HepG2 (cell line): ENCODE measurements at regions not wholly inside any gene's neighbourhood (a gene's known extent, or its start where the extent isn't known, plus 50 kb on each side); places are given as distances from the start of the nearest gene placed in this dataset.

Experiments used
- ATAC-seq: fragments of 200-7000 bp; cut with Tn5 transposase; 3 replicates; pipeline ENCODE4 v1.9.1; 2020; ENCODE audit warnings: mild to moderate bottlenecking, moderate library complexity
- BruUV-seq: library from RNA; stranded (reverse); fragments of 400-500 nt; replicated peaks from 2 replicates; lab custom pipeline; 2021; lab: Mats Ljungman, UMichigan
- CTCF ChIA-PET: fragments of 300-600 bp; formaldehyde crosslinking; extraction: SDS; loops from one replicate; lab custom pipeline; 2021; ENCODE audit warnings: low total read pairs, inconsistent platforms, low intra/inter-chr PET ratio; lab: Yijun Ruan, JAX
- POLR2A ChIA-PET: fragments of 350-600 bp; sonication (Branson Sonifier 250); formaldehyde crosslinking; loops from one replicate; lab custom pipeline; 2020; ENCODE audit warnings: antibody characterized with exemption, inconsistent platforms; lab: Yijun Ruan, JAX
- DNase-seq: peaks from one replicate; pipeline ENCODE4 v3.0.0-alpha.2; 2015; ENCODE audit warnings: low spot score
- FAIRE-seq: peaks from 3 replicates; lab custom pipeline; 2011; peaks lifted over from hg19 to GRCh38; lab: Jason Lieb, UNC
- H2AFZ ChIP-seq: one replicate; pipeline ENCODE4 v1.6.1; 2011; ENCODE audit warnings: low read length, inconsistent platforms
- H3K27ac ChIP-seq: fragments of 300-600 bp; 3 replicates; pipeline ENCODE4 v1.8.0; 2011; ENCODE audit warnings: mixed run types, mild to moderate bottlenecking, mixed read lengths, low read length, inconsistent platforms; ENCODE audit not compliant: insufficient read depth; ENCODE audit errors: extremely low read length
- H3K27me3 ChIP-seq, 2 experiments: fragments of 200-600 bp in 1 of 2; 2 replicates in 1 of 2; 3 replicates in 1 of 2; pipeline versions ENCODE4 v1.6.0 to v1.8.0; 2011; ENCODE audit warnings: low read length in 2 of 2, mild to moderate bottlenecking in 2 of 2, moderate library complexity in 2 of 2, inconsistent platforms in 1 of 2; ENCODE audit not compliant: insufficient read depth in 2 of 2, control insufficient read depth in 1 of 2
- H3K36me3 ChIP-seq, 2 experiments: fragments of 200-600 bp in 1 of 2; replicated peaks in 1 of 2; 2 replicates in 1 of 2; 3 replicates in 1 of 2; pipeline versions ENCODE4 v1.5.1 to v1.8.0; 2011; ENCODE audit warnings: low read length in 2 of 2, inconsistent platforms in 1 of 2; ENCODE audit not compliant: insufficient read depth in 2 of 2, control insufficient read depth in 1 of 2
- H3K4me1 ChIP-seq: 2 replicates; pipeline ENCODE4 v1.5.1; 2012; ENCODE audit warnings: low read length, inconsistent platforms; ENCODE audit not compliant: insufficient read depth
- H3K4me2 ChIP-seq: 2 replicates; pipeline ENCODE4 v1.6.0; 2011; ENCODE audit warnings: low read depth, low read length, inconsistent platforms
- H3K4me3 ChIP-seq, 3 experiments: fragments of 200-600 bp in 1 of 3; sonication (generic), shearing (Covaris generic) in 1 of 3; replicated peaks in 1 of 3; 2 replicates each; pipeline ENCODE4 v1.5.1; 2011 to 2016; ENCODE audit warnings: low read length in 3 of 3, inconsistent platforms in 2 of 3, low read depth in 2 of 3, mild to moderate bottlenecking in 2 of 3, control low read depth in 1 of 3, mixed read lengths in 1 of 3; ENCODE audit not compliant: insufficient read depth in 1 of 3
- H3K79me2 ChIP-seq: one replicate; pipeline ENCODE4 v1.6.1; 2011; ENCODE audit warnings: low read length, inconsistent platforms; ENCODE audit not compliant: insufficient read depth
- H3K9ac ChIP-seq: 2 replicates; pipeline ENCODE4 v1.6.0; 2011; ENCODE audit warnings: mild to moderate bottlenecking, low read depth, low read length, inconsistent platforms; ENCODE audit not compliant: insufficient read depth
- H3K9me3 ChIP-seq: 2 replicates; pipeline ENCODE4 v1.5.1; 2012; ENCODE audit warnings: mild to moderate bottlenecking, low read length
- H4K20me1 ChIP-seq: 2 replicates; pipeline ENCODE4 v1.6.0; 2011; ENCODE audit warnings: inconsistent platforms, mild to moderate bottlenecking, low read length, moderate library complexity; ENCODE audit not compliant: insufficient read depth
- HOXA9 ChIP-seq: sonication (generic); formaldehyde crosslinking; IDR thresholded peaks from 2 replicates; pipeline ENCODE4 v1.8.1; 2022; ENCODE audit warnings: missing genetic modification reagents, mild to moderate bottlenecking, moderate library complexity, borderline replicate concordance
- MBD4 ChIP-seq: IDR thresholded peaks from 2 replicates; pipeline ENCODE4 v1.6.1; 2012; ENCODE audit warnings: low read length, inconsistent platforms, borderline replicate concordance
- MIER3 ChIP-seq: IDR thresholded peaks from 2 replicates; pipeline ENCODE4 v1.6.1; 2016; ENCODE audit warnings: missing compliant biosample characterization, borderline replicate concordance
- SIX1 ChIP-seq: sonication (generic); formaldehyde crosslinking; IDR thresholded peaks from 2 replicates; pipeline ENCODE4 v1.4.0; 2020; ENCODE audit warnings: missing genetic modification reagents, borderline replicate concordance
- SSRP1 ChIP-seq: IDR thresholded peaks from 2 replicates; pipeline ENCODE4 v1.6.1; 2016; ENCODE audit warnings: control low read depth
- TEAD3 ChIP-seq: optimal IDR thresholded peaks from 2 replicates; pipeline ENCODE3; 2016; ENCODE audit warnings: borderline replicate concordance
- ZBTB21 ChIP-seq: sonication (generic); formaldehyde crosslinking; IDR thresholded peaks from 2 replicates; pipeline ENCODE4 v1.4.0; 2020; ENCODE audit warnings: missing genetic modification reagents
- ZBTB3 ChIP-seq: sonication (generic); formaldehyde crosslinking; IDR thresholded peaks from 2 replicates; pipeline ENCODE4 v1.4.0; 2020; ENCODE audit warnings: low read depth, mild to moderate bottlenecking, moderate library complexity, missing genetic modification reagents, borderline replicate concordance
- ZFP36 ChIP-seq: fragments of 150-350 bp; IDR thresholded peaks from 2 replicates; pipeline ENCODE4 v1.6.1; 2018; ENCODE audit warnings: borderline replicate concordance, low read length, low read depth; ENCODE audit not compliant: partially characterized antibody
- ZNF276 ChIP-seq: sonication (generic); formaldehyde crosslinking; IDR thresholded peaks from 2 replicates; pipeline ENCODE4 v1.4.0; 2020; ENCODE audit warnings: mild to moderate bottlenecking, low read depth, missing genetic modification reagents
- ZNF562 ChIP-seq: sonication (generic); formaldehyde crosslinking; IDR thresholded peaks from 2 replicates; pipeline ENCODE4 v1.8.0; 2022; ENCODE audit warnings: missing genetic modification reagents, borderline replicate concordance
- ZNF619 ChIP-seq: sonication (generic); formaldehyde crosslinking; IDR thresholded peaks from 2 replicates; pipeline ENCODE4 v1.4.0; 2020; ENCODE audit warnings: mild to moderate bottlenecking, missing genetic modification reagents
- ZNF776 ChIP-seq: sonication (generic); formaldehyde crosslinking; IDR thresholded peaks from 2 replicates; pipeline ENCODE4 v1.4.0; 2020; ENCODE audit warnings: mild to moderate bottlenecking, missing genetic modification reagents
- WGBS: methylation state at CpG from one replicate; pipeline ENCODE4 v1.1.6; 2017; ENCODE audit warnings: low lambda C conversion rate; 5-methylcytosine and 5-hydroxymethylcytosine counted together
- in situ Hi-C: cut with HindIII; loops from 2 replicates; pipeline ENCODE4 v1.10.0; 2017; ENCODE audit warnings: low pct_unique_long_range_greater_than_20kb; ENCODE audit not compliant: extremely low pct_ligation_motif_present
- intact Hi-C: fragments of 100-400 bp; cut with micrococcal nuclease; formaldehyde crosslinking; loops from one replicate; pipeline ENCODE4 v1.10.0; 2022; ENCODE audit not compliant: unreplicated experiment

GRCh38 chr10:118971187-118971586 lies 58.3 kb upstream of the NANOS1 start:
- Histone ChIP-seq H3K4me2 (no peak overlapping the region), H2AFZ (no peak overlapping the region), H3K9ac (no peak overlapping the region), H3K4me3 (no peak overlapping the region), H3K27me3 (peaks cover 1 to 10% of the 10 kb centered on the region in 2 experiments; a peak in 3 of 5 replicates), H3K4me1 (peaks cover 5% of the 10 kb centered on the region; the same call in 1 of the 2 replicates), H3K79me2 (no peaks in the 10 kb centered on the region), H3K27ac (no peak overlapping the region), H3K36me3 (no peaks in the 10 kb centered on the region), H4K20me1 (no peaks in the 10 kb centered on the region; the same call in 1 of the 2 replicates), H3K9me3 (no peaks in the 10 kb centered on the region; the same call in 1 of the 2 replicates)
- ChIA-PET CTCF (no interaction called here), POLR2A (no interaction called here)
- FAIRE-seq (no peak), DNase-seq (no peak), ATAC-seq (no peak)
- in situ Hi-C loops: no loop called here
- BruUV-seq: no TSS peak
- TF ChIP-seq ZNF619 (CRISPR knock-in tag) (no peak), ZBTB3 (CRISPR knock-in tag) (no peak), TEAD3 (CRISPR knock-in tag) (no peak), SIX1 (no peak), ZNF562 (CRISPR knock-in tag) (no peak), ZFP36 (no peak), MBD4 (no peak), ZNF276 (CRISPR knock-in tag) (no peak), MIER3 (CRISPR knock-in tag) (no peak), SSRP1 (no peak), ZNF776 (CRISPR knock-in tag) (no peak), HOXA9 (CRISPR knock-in tag) (no peak), ZBTB21 (CRISPR knock-in tag) (no peak)
- WGBS: 43% methylated on average over 7 of the region's 7 CpGs
- intact Hi-C loops: no loop called here
